Astrocyte of the cerebellum (primary cell): ENCODE measurements at regions not wholly inside any gene's neighbourhood (a gene's known extent, or its start where the extent isn't known, plus 50 kb on each side); places are given as distances from the start of the nearest gene placed in this dataset.

ENCODE experiments used
- DNase-seq: peaks from one replicate; pipeline ENCODE4 v3.0.0-alpha.2; 2011; ENCODE audit warnings: low read depth
- H3K4me3 ChIP-seq: 2 replicates; pipeline ENCODE4 v1.5.1; 2011; ENCODE audit warnings: mild to moderate bottlenecking, low read depth, low read length, moderate library complexity
- CTCF ChIP-seq: IDR thresholded peaks from 2 replicates; pipeline ENCODE4 v1.5.1; 2012; ENCODE audit warnings: low read length, low read depth, moderate library complexity, mild to moderate bottlenecking; ENCODE audit errors: missing control alignments
- in situ Hi-C: cut with HindIII; loops from 2 replicates; pipeline ENCODE4 v1.10.0; 2017; ENCODE audit warnings: low sequenced_read_pairs

- no peak for TF ChIP-seq CTCF
- no peak overlapping the region for H3K4me3 ChIP-seq
- in situ Hi-C loops, result no loop called here
- DNase-seq, result no peak
These were observed 147.6 kb downstream of the TMEM200C start for GRCh38 chr18:5747678-5748077.

- TF ChIP-seq CTCF, result no peak
- no peak overlapping the region for H3K4me3 ChIP-seq
- in situ Hi-C loops, result no loop called here
- no peak for DNase-seq
These were observed 148.5 kb downstream of the TMEM200C start for GRCh38 chr18:5746844-5747243.

- in situ Hi-C loops, result no loop called here
These were observed 150.7 kb downstream of the TMEM200C start for GRCh38 chr18:5744659-5745058.

GRCh38 chr18:5738526-5738925, 156.8 kb downstream of the TMEM200C start:
- no peak for DNase-seq
- in situ Hi-C loops, result no loop called here
- TF ChIP-seq CTCF, result no peak
- H3K4me3 ChIP-seq, result no peak overlapping the region

More at GRCh38 chr18:5744659-5745058, 150.7 kb downstream of the TMEM200C start:
- no peak for DNase-seq
- no peak for TF ChIP-seq CTCF
- H3K4me3 ChIP-seq, result no peak overlapping the region

GRCh38 chr18:5732318-5732717, 163.0 kb downstream of the TMEM200C start:
- in situ Hi-C loops, result no loop called here
- DNase-seq, result no peak
- TF ChIP-seq CTCF, result no peak
- H3K4me3 ChIP-seq, result no peak overlapping the region

GRCh38 chr18:5729983-5730699, 165.2 kb downstream of the TMEM200C start:
- no peak for TF ChIP-seq CTCF
- no peak overlapping the region for H3K4me3 ChIP-seq
- in situ Hi-C loops, result no loop called here
- no peak for DNase-seq

GRCh38 chr18:5728531-5728930, 166.8 kb downstream of the TMEM200C start:
- TF ChIP-seq CTCF, result no peak
- H3K4me3 ChIP-seq, result no peak overlapping the region
- DNase-seq, result no peak
- in situ Hi-C loops, result no loop called here
